ENCODE measurements at regions not wholly inside any gene's neighbourhood (a gene's known extent, or its start where the extent isn't known, plus 50 kb on each side); places are given as distances from the start of the nearest gene placed in this dataset.

DNA sequence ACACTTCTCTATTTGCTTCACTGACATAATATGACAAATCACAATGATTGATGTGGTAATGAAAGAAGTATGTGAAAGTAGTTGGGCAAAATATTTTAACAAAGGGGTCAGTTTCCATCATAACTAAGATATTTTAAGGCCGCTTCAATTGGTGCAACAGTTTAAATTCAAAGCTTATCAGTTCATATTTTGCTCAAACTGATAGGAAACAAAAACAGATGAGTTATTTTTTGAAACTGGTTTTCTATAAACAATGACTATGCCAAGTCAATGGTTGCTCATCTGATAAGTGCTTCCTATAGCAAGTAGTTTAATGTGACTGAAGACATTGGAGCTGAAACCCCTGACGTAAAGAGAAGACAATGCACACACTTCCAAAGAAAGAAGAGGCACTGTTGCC, 1290.7 kb downstream of the SUCLG1 start:
- no peak overlapping the region for H3K4me3 ChIP-seq (ENCODE audit: low read depth, low read length)
- TF ChIP-seq, protein P1, sequence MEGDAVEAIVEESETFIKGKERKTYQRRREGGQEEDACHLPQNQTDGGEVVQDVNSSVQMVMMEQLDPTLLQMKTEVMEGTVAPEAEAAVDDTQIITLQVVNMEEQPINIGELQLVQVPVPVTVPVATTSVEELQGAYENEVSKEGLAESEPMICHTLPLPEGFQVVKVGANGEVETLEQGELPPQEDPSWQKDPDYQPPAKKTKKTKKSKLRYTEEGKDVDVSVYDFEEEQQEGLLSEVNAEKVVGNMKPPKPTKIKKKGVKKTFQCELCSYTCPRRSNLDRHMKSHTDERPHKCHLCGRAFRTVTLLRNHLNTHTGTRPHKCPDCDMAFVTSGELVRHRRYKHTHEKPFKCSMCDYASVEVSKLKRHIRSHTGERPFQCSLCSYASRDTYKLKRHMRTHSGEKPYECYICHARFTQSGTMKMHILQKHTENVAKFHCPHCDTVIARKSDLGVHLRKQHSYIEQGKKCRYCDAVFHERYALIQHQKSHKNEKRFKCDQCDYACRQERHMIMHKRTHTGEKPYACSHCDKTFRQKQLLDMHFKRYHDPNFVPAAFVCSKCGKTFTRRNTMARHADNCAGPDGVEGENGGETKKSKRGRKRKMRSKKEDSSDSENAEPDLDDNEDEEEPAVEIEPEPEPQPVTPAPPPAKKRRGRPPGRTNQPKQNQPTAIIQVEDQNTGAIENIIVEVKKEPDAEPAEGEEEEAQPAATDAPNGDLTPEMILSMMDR (IDR thresholded peaks at IDR 0.05; ENCODE audit: low read depth, low read length, missing control alignments), result no peak
- no peak for DNase-seq (ENCODE audit: low read depth)

DNA sequence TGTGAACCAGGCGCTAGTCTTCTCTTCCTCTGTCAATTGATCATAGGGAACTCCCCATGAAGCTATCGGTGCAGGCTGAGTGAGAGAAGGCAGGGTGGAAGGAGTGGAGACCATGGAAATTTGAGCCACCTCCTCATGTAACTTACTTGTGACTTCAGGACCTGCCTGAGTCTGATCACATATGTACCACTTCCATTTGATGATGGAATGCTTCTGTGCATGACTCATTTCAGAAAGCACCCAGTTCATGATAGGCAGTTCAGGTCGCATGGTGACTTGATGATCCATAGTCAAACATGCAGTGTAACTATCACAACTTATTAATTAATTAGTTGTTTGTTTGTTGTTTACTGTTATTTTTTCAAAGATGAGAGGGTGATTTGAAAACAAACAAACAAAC, 1296.7 kb downstream of the SUCLG1 start:
- no peak overlapping the region for H3K4me3 ChIP-seq (ENCODE audit: low read depth, low read length)
- TF ChIP-seq, protein P1 (IDR thresholded peaks at IDR 0.05; ENCODE audit: low read depth, low read length, missing control alignments), result no peak

DNA sequence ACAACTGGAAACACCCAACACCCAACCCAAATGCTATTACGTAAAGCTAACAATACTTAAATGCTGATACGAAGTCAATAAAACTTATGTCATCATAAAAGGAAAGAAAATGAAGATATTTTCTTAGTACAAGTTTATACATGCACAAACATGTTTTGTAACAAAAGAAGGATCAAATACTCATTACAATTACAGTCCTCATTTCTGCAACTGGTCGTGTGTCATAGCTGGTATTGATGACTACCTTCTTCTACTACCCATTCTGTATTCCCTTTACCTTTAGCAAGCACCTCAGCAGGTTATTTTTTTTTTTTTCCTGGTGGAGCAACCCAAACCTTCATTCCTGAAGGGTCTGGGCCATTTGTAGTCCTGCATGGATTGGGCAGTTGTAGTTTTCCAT, 1298.5 kb downstream of the SUCLG1 start:
- TF ChIP-seq, protein P1 (IDR thresholded peaks at IDR 0.05; ENCODE audit: low read depth, low read length, missing control alignments), result no peak
- DNase-seq (ENCODE audit: low read depth), result no peak
- no peak overlapping the region for H3K4me3 ChIP-seq (ENCODE audit: low read depth, low read length)

More for the DNA sequence above, 1296.7 kb downstream of the SUCLG1 start:
- DNase-seq (ENCODE audit: low read depth), result no peak

DNA sequence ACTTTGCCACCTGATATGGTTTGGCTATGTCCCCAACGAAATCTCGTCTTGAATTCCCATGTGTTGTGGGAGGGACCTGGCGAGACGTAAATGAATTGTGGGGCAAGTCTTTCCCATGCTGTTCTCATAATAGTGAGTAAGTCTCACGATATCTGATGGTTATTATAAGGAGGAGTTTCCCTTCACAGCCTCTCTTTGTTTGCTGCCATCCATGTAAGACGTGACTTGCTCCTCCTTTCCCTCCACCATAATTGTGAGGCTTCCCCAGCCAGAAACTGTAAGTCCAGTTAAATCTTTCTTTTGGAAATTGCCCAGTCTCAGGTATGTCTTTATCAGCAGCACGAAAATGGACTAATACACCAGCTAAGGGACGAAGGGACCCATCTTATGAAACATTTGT, 1303.3 kb downstream of the SUCLG1 start:
- H3K4me3 ChIP-seq (ENCODE audit: low read depth, low read length), result no peak overlapping the region
- TF ChIP-seq, protein P1 (IDR thresholded peaks at IDR 0.05; ENCODE audit: low read depth, low read length, missing control alignments), result no peak
- DNase-seq (ENCODE audit: low read depth), result no peak

DNA sequence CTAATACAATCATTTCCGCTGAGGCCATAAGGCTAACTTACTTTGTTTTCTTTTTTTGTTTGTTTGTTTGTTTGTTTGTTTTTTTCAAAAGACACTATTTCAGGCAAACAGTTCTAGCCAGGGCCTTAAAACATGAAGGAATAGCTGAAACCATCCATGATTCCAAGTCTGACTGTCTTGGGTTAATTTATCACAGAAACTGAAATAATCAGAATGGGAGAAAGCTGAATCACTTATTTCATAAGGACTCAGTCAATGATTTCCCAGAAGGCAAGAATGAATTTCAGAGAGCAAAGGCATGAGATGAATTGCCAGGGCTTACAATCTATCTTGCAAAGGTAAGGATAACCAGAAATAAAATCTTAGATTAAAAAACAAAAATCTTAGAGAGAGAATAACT, 1315.1 kb downstream of the SUCLG1 start:
- no peak for DNase-seq (ENCODE audit: low read depth)
- H3K4me3 ChIP-seq (ENCODE audit: low read depth, low read length), result no peak overlapping the region
- TF ChIP-seq, protein P1 (IDR thresholded peaks at IDR 0.05; ENCODE audit: low read depth, low read length, missing control alignments), result no peak

DNA sequence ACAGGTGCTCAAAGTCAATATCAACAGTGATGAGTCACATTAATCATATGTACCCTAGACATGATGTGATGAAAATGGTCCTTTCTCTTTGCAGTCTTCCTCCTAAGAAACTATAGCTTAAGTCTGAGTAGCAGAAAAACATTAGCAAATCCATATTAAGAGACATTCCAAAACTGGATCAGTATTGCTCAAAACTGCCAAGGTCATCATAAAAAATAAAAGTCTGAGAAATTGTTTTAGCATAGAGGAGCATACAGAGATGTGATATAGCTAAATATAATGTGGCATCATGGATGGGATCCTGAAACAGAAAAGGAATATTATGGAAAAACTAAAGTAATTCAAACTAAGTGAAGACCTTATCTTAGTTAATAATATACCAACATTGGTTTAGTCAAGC, 1316.1 kb downstream of the SUCLG1 start:
- DNase-seq (ENCODE audit: low read depth), result no peak
- H3K4me3 ChIP-seq (ENCODE audit: low read depth, low read length), result no peak overlapping the region
- TF ChIP-seq, protein P1 (IDR thresholded peaks at IDR 0.05; ENCODE audit: low read depth, low read length, missing control alignments), result no peak

DNA sequence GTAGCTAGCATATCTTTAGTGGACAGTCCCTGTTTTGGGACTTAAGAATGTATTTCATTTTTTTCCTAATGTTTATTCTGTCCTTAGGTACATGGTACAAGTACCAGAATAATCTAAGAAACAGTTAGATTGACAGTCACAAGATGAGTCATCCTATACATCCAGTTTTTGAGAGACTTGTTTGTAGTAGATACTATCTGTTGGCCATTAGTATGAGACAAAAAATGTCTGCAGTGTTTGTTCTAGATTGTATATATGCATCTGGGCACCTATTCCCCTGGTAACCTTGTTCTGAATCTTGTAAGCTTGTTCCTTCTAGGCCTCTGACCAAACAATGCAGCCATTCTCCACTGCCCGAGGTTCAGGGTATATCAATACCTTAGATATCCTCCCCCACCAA, 1343.5 kb downstream of the SUCLG1 start:
- H3K4me3 ChIP-seq (ENCODE audit: low read depth, low read length), result no peak overlapping the region
- TF ChIP-seq, protein P1 (IDR thresholded peaks at IDR 0.05; ENCODE audit: low read depth, low read length, missing control alignments), result no peak
- no peak for DNase-seq (ENCODE audit: low read depth)
